ENCODE measurements at regions not wholly inside any gene's neighbourhood (a gene's known extent, or its start where the extent isn't known, plus 50 kb on each side); places are given as distances from the start of the nearest gene placed in this dataset.

GRCh38 chr3:21357241-21357640, 393.8 kb downstream of the ZNF385D start:
- DNase-seq, result peak; percentile 2

GRCh38 chr3:21356402-21356801, 394.6 kb downstream of the ZNF385D start:
- DNase-seq, result peak; percentile 47

- DNase-seq, result peak; percentile 19
Measured at GRCh38 chr3:21345382-21345976, 405.5 kb downstream of the ZNF385D start.

GRCh38 chr3:21331857-21332256, 419.2 kb downstream of the ZNF385D start:
- DNase-seq, result no peak

- peak; percentile 12 for DNase-seq
Measured at GRCh38 chr3:21331321-21331720, 419.7 kb downstream of the ZNF385D start.

- no peak for DNase-seq
Measured at GRCh38 chr3:21330293-21330692, 420.7 kb downstream of the ZNF385D start.

GRCh38 chr3:21328711-21329390, 422.2 kb downstream of the ZNF385D start:
- no peak for DNase-seq

- DNase-seq, result peak; percentile 71
Measured at GRCh38 chr3:21326704-21327475, 424.1 kb downstream of the ZNF385D start.

- DNase-seq, result no peak
Measured at GRCh38 chr3:21314688-21315087, 436.3 kb downstream of the ZNF385D start.

GRCh38 chr3:21310891-21311290, 440.1 kb downstream of the ZNF385D start:
- DNase-seq, result peak; percentile 8

GRCh38 chr3:21310161-21310560, 440.8 kb downstream of the ZNF385D start:
- no peak for DNase-seq

GRCh38 chr3:21297304-21297703, 453.7 kb downstream of the ZNF385D start:
- no peak for DNase-seq

- DNase-seq, result peak; percentile 67
Measured at GRCh38 chr3:21294768-21295167, 456.2 kb downstream of the ZNF385D start.

GRCh38 chr3:21292971-21293370, 458.0 kb downstream of the ZNF385D start:
- DNase-seq, result no peak

- no peak for DNase-seq
Measured at GRCh38 chr3:21290557-21290956, 460.5 kb downstream of the ZNF385D start.

- peak; percentile 65 for DNase-seq
Measured at GRCh38 chr3:21274079-21274571, 476.9 kb downstream of the ZNF385D start.

- peak; percentile 77 for DNase-seq
Measured at GRCh38 chr3:21273259-21274025, 477.6 kb downstream of the ZNF385D start.

GRCh38 chr3:21271606-21272016, 479.4 kb downstream of the ZNF385D start:
- DNase-seq, result no peak

GRCh38 chr3:21269882-21270281, 481.1 kb downstream of the ZNF385D start:
- DNase-seq, result no peak

- no peak for DNase-seq
Measured at GRCh38 chr3:21260507-21260906, 490.5 kb downstream of the ZNF385D start.

GRCh38 chr3:21259896-21260295, 491.1 kb downstream of the ZNF385D start:
- DNase-seq, result no peak

GRCh38 chr3:21256932-21257331, 494.1 kb downstream of the ZNF385D start:
- DNase-seq, result no peak

GRCh38 chr3:21238661-21239060, 512.3 kb downstream of the ZNF385D start:
- no peak for DNase-seq
